22Rv1 (cell line): ENCODE measurements at regions not wholly inside any gene's neighbourhood (a gene's known extent, or its start where the extent isn't known, plus 50 kb on each side); places are given as distances from the start of the nearest gene placed in this dataset.

Source experiments
- ZFX ChIP-seq: fragments of 450-650 bp; IDR thresholded peaks from 2 replicates; pipeline ENCODE4 v1.6.1; 2017; ENCODE audit warnings: antibody characterized with exemption, borderline replicate concordance
- TF ChIP-seq, protein P1 (sequence below): fragments of 450-650 bp; IDR thresholded peaks from 2 replicates; pipeline ENCODE4 v1.5.1; 2017; ENCODE audit warnings: mild to moderate bottlenecking

- TF ChIP-seq, protein P1, sequence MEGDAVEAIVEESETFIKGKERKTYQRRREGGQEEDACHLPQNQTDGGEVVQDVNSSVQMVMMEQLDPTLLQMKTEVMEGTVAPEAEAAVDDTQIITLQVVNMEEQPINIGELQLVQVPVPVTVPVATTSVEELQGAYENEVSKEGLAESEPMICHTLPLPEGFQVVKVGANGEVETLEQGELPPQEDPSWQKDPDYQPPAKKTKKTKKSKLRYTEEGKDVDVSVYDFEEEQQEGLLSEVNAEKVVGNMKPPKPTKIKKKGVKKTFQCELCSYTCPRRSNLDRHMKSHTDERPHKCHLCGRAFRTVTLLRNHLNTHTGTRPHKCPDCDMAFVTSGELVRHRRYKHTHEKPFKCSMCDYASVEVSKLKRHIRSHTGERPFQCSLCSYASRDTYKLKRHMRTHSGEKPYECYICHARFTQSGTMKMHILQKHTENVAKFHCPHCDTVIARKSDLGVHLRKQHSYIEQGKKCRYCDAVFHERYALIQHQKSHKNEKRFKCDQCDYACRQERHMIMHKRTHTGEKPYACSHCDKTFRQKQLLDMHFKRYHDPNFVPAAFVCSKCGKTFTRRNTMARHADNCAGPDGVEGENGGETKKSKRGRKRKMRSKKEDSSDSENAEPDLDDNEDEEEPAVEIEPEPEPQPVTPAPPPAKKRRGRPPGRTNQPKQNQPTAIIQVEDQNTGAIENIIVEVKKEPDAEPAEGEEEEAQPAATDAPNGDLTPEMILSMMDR: no peak
- no peak for TF ChIP-seq ZFX
Observed at GRCh38 chr15:70475407-70475781, 288.0 kb downstream of the UACA start.
